GM19467 (cell line): ENCODE measurements at regions not wholly inside any gene's neighbourhood (a gene's known extent, or its start where the extent isn't known, plus 50 kb on each side); places are given as distances from the start of the nearest gene placed in this dataset.
"Not testable (repeated sequence)": the region's sequence is repeated elsewhere in the genome, so short reads cannot be mapped to it uniquely, and the experiment has no call there.

Experiments used
- ATAC-seq: cut with Tn5 transposase; IDR thresholded peaks from one replicate; pipeline ENCODE4 v1.9.1; 2021; ENCODE audit warnings: mild to moderate bottlenecking, moderate library complexity; ENCODE audit not compliant: unreplicated experiment

DNA sequence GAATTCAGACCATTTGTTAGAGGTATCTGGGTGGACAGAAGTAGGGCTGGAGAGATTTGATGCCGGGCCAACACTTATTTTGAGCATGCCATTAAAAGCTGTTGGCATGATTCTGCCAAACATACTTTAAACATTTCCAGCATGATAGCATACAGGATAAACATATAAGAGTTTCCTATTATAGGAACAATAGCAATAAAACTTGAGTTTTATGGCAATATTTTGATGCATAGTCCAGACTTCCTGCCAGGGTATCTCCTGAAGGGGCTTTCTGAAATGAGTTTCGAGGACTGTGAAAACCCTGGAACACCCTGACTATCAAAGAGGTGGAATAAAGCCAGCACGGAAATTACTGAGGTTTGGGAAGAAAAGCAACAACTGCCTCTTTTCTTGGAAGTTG lies 1398.0 kb upstream of the NXPH2 start:
- no peak for ATAC-seq

DNA sequence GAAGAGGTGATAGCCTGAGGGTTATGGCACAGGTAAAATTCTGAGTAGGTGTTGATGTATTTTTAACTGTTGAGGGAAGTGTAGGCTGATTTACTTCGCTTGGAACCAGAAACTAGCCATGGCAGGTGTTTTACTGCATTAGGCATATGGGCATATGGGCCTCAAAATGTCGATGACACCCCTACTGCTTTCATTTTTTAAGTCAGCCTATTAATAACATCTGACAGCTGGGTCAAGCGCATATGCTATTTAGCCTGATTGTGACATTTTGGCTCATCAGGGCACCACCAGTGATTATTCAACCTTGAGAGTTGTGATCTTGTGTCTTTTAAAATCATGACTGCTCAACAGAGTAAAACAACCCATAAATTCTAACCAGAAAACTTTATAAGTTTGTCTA lies 1396.9 kb upstream of the NXPH2 start:
- ATAC-seq = no peak

DNA sequence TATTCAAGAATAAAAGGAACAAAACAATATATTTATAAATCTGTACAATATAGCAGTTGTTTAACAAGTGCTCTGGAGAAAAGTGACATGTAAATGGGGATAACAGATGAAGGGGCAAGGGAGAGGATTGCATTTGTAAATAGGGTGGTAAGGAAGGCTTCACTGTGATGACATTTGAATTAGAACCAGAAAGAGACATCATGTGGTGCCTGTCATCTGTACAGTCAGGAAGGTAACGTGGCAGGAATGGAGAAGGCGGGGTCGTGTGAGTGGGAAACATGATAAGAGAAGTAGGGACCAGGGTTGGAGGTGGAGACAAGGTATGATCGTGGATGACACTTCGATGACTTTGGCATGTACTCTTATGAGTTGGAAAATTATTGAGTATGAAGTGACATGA lies 1393.6 kb upstream of the NXPH2 start:
- no peak for ATAC-seq

DNA sequence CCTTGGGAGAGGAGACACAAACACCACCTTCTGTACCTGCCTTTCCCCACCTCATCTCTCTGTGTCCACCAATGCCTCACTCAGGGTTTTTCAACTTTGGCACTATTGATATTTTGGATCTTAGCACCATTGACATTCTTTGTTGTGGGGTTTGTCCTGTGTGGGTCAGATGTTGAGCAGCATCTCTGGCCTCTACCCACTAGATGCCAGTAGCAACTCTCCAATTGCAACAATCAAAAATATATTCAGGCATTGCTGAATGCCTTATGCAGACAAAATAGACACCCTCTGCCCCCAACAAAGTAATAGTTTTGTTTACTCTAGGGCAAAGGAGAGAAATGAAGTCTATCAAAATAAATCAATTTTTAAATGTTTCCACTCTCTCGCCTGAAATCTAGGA lies 1384.3 kb upstream of the NXPH2 start:
- ATAC-seq = no peak

DNA sequence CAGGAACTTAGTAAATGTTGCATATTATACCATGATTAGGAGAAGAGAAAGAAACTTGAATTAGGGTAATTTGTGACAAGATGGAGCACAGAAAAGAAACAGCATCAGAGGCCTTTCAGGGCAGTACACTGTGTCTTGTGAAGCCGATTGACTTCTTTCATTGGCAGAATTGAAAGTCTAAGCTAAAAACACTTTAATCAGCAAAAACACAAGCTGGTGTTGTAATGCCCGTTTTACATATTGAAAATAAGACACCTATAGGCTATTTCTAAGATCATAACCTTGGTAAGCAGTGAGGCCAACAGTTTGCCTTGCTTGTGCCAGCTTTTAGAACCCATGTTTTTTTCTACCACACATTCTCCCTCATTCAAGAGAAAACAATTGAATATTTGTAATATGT lies 1378.1 kb upstream of the NXPH2 start:
- ATAC-seq = no peak

DNA sequence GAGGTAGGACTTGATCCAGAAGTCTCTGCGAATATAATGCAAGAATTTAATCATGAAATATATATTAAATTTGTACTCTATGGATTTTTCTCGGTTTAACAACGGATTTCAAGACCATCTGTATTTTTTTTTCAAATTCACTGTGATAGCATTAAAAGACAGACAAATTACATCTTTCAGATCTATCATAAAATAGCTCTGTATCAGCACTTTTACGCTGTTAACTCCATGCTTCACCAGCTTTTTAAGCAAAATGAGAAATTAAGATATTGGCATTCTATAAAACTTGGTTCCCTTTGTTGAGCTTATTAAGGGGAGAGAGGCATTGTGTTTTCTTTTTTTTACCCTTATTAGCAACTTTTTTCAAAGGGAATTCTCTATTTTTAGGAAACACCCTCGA lies 1377.6 kb upstream of the NXPH2 start:
- no peak for ATAC-seq

DNA sequence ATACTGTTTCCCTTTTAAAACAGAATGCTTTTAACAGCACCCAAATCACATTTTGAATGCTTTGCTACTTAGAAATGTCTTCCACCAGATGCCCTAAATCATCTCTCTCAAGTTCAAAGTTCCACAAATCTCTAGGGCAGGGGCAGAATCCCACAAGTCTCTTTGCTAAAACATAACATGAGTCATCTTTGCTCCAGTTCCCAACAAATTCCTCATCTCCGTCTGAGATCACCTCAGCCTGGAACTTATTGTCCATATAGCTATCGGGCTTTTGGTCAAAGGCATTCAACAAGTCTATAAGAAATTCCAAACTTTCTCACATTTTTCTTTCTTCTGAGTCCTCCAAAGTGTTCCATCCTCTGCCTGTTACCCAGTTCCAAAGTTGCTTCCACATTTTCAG lies 1374.5 kb upstream of the NXPH2 start:
- no peak for ATAC-seq

DNA sequence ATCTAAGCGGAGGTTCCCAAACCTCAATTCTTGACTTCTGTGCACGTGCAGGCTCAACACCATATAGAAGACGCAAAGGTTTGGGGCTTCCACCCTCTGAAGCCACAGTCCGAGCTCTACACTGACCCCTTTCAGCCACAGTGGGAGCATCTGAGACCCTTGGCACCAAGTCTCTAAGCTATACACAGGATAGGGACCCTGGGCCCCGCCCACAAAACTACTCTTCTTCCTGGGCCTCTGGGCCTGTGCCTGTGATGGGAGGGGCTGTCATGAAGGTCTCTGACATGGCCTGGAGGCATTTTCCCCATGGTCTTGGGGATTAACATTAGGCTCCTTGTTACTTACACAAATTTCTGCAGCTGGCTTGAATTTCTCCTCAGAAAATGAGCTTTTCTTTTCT lies 1374.1 kb upstream of the NXPH2 start:
- no peak for ATAC-seq

DNA sequence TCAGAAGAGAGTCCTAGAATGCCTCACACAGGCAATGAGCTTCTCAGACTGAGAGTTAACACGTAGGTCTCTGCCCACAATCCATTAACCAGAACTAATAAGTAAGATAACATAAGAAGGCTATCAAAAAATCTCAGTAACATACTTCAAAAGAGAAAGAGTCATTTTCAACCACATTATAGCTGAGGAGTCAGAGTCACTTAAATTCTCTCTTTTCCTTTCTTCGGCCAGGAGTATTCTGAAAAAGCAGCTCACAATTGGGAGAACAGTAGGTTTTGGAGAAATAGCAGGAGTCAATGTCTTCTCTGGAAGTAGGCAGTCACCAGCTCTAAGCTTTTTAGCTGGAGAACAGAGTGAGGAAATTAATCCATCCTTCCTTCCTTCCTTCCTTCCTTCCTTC lies 1364.4 kb upstream of the NXPH2 start:
- no peak for ATAC-seq

DNA sequence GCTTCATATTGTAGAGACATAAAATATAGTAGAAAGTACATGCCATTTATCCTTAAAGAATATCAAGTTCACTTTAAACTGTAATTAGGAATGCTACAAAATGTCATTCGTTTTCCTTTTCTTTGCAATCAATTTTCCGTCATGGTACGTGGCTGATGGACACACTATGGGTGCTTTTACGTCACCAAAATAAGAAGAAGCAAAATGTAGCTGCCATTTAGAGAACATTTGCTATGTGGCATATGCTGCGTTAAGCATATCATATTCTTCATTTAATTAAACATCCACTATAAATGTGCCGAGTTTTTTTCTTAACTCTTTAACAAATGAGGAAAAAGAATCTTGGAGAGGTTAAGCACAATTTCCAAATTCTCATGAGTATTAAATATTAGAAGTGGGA lies 1358.5 kb upstream of the NXPH2 start:
- no peak for ATAC-seq

DNA sequence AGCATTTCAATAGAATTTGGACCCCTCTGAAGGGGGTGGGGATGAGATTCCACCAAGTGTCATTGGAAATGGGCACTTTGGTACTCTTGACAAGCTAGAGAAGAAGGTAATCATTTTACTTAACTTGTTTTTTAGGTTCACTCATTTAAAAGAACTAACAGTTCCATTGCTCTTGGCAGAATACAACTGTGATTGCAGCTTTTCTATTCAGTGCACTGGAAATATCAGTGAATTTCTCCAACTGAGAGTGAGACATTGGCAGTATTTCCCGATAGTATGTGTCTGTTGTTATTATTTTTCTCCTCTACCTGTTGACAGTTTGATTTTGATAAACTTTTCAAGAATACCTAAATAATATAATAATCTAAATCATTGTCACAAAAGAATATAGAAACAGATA lies 1356.7 kb upstream of the NXPH2 start:
- no peak for ATAC-seq

DNA sequence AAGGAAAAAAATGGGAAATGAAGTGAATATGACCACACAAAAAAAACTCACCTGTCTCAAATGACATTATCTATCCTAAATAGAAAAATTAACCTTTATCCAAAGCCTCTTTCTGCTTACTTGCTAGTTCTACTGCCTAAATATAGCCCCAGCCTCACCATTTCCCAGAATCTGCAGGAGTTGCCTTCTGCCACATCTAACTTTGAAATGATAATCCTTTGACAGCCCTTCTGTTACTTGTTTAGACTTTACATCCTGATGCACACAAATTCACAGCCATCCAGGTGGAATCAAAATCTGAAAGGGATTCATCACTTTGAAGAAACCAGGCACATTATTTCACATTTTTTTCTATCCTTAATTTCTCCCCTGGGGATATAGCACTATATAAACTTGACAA lies 1356.2 kb upstream of the NXPH2 start:
- no peak for ATAC-seq

DNA sequence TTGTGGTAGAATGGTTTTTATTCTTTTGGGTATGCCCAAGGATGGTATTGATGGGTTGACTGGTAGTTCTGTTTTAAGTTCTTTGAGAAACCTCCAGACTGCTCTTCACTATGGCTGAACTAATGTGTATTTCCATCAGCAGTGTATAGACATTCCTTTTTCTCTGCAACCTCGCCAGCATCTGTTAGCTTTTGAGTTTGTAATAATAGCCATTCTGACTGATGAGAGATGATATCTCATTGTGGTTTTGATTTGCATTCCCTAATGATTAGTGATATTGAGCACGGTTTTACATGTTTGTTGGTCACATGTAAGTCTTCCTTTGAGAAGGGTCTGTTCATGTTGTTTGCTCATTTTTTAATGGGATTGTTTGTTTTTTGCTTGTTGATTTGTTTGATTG lies 1348.7 kb upstream of the NXPH2 start:
- ATAC-seq = no peak

DNA sequence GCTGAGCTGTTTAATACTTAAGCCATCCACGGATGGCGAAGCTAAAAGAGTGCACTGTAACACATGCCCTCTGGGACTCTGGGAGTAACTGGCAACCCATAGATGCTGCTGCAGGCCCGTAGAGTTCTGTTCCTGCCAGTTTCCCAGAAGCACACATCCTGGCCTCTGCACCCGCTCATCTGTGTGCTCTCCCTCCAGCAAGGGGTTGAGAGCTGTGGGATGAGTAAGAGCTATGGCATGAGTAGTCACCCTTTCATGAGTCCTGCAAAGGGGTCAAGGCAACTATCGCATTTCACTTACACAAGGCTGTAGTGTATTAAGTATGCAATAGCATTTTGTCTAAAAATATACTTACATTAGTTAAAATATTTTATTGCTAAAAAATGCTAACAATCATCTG lies 1341.8 kb upstream of the NXPH2 start:
- no peak for ATAC-seq

DNA sequence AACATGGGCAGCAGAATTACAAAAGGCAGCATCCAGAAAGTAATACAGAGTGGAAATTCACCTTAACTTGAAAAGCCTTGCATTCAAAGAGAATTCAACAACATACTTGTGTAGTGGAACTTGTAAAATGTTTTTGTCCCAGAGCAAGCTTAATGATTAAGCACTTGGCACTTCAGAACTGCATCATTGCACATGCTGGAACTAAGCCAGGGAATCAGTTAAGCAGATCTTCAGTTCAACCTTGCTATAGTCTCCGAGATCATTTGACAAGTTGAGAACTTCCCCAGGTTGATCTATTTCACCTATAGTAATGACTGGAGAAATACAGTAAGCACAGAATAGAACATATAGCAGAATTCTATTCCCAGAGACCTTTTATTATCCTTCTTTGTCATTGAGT lies 1337.2 kb upstream of the NXPH2 start:
- ATAC-seq = no peak

DNA sequence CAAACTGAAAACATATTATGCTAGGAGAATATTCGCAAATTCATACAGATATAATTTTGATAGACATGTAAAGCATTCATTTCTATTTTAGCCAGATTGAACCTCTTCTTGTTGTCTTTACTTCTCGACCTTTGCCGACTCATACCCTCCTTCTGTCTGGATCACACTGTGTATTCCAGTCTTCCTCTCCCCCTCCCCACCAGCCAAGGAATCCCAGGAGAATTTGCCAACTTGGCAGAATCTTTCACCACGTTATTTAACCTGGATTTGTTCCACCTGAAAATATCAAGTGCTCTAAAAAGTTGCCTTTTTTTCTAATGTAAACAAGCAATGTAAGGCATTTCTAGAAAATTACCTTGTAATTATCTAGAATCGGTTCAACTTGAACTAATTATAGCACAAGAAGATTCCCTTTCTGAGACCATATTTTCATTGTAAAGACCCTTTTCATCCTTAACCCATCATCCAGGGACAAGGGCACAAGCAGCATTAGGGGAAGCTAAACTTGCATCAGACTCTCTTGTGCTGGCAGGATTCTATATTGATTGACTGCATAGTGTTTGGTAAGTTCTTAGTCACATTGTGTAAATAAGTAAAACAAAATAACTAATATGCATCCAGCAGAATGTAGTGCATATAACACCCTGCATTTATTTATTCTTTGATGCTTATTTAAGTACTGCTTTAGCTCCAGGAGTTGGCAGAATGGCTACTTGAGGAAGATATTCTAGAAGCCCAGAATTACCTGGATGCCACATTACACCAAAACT lies 1328.7 kb upstream of the NXPH2 start:
- no peak for ATAC-seq

DNA sequence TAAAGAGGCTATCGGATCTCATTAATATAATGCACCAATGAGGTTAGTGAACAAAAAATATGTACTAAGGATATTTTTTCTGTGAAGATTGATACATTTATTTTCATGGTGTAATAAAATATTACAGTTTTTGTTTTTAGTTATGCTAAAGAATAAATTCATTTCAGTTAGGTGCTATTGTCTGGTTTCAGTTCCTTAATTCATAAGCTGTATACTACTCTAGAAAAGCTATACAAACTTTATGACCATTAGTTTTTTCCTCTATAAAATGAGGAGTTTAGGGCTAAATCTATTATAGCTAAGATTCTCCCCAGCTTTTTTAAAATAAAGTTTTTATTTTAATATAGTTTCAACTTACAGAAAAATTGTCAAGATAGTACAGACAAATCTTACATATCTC lies 1311.7 kb upstream of the NXPH2 start:
- ATAC-seq = no peak

DNA sequence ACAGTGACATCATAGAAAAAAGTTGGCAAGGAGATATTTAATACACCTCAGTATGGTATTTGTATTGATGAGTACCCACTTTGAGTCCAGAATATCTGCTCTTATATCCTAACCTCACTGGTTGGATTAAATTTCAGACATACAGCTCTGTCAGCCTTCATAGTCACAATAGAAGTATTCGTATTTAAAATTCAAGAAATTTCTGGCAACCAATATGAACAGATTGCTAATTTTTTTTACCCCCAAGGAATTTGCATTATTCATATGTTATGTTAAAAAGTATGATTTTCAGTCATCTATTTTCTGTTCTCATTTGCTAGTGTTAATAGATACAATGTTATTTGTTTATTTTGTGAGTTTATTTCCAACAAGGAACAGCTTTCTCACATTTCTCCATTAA lies 1306.8 kb upstream of the NXPH2 start:
- ATAC-seq = no peak

DNA sequence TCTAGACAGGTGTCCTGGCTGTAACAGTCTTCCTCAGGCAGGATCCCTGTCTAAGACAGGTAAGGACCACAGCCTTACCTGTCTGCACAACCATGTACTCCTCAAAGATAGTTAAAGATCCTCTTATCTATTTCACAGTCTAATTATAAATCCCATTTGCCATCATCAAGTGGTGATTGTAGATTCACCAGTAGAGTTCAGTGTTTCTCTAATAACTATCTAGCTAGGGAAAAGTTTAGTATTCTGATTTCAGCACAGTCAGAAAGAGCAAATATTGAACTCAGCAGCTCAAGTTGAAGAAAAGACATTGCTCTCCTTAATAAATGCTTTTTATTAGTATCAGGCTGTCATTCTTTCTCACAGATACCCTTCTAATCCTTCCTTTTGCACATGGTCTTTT lies 1305.5 kb upstream of the NXPH2 start:
- ATAC-seq = no peak

DNA sequence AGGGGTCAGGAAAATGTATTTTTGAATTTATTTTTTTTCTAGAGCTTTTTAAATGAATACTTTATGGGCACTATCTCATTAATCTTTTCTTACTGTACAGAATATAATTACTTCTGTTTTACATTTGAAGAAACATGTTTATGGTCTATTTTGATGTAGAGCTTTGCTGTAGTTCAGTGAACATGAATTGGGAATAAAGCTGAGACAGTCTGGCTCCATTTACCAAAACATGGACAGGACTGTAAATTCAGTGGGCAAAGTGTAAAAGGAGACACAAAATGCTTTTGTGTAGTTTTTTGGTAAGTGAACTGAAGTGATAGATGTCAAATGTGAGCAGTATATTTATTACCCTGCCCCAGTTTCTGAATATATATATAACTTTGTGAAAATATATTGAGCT lies 1298.8 kb upstream of the NXPH2 start:
- no peak for ATAC-seq

DNA sequence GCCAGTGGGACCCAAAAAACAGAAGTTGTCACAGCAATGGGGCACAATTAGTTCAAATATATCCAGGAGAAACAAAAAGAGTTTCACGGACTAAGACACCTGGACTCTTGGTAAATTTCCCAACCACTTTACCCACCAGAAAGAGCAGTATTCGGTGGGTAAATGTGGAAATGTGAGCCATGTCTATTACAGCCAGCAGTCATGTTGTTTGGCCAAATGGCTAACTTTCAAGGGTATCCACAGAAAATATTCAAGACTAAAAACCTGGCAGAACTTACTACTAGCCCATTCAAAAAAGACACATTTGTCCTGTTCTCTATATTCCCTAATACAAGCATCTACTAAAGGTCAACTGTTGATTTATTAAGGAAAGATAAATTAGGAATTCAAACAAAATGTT lies 1296.0 kb upstream of the NXPH2 start:
- no peak for ATAC-seq

DNA sequence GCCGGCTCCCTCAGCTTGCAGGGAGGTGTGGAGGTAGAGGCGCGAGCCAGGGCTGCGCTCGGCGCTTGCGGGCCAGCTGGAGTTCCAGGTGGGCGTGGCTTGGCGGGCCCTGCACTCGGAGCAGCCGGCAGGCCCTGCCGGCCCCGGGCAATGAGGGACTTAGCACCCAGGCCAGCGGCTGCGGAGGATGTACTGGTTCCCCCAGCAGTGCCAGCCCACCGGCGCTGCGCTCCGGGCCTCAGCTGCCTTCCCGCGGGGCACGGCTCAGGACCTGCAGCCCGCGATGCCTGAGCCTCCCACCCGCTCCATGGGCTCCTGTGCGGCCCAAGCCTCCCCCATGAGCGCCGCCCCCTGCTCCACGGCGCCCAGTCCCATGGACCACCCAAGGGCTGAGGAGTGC lies 1293.6 kb upstream of the NXPH2 start:
- ATAC-seq = not testable (repeated sequence)

DNA sequence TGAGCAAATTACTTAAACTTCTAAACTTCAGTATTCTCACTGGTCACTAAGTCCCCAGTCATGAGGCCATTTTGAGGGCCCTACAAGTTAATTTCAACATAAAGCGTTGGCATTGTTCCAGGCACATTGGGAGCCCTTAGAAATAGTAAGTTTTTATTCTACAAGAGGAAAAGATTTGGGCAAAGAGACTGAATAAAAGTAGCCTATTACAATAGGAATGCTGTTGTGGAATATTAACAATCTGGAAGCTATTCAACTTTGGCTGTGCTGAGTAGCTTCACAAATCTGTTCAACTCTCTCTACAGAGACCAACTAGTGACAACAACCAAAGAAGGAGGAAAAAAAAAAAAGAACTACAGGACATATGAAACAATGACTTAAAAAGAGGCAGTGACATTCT lies 1287.5 kb upstream of the NXPH2 start:
- ATAC-seq = no peak
